ENCODE measurements at regions not wholly inside any gene's neighbourhood (a gene's known extent, or its start where the extent isn't known, plus 50 kb on each side); places are given as distances from the start of the nearest gene placed in this dataset.

- DNase-seq (ENCODE audit: low spot score) (no peak), FAIRE-seq (no peak)
Measured at GRCh38 chr9:89765211-89765946, 160.6 kb downstream of the GADD45G start.

- FAIRE-seq = no peak
Measured at GRCh38 chr9:89766991-89767390, 162.2 kb downstream of the GADD45G start.

GRCh38 chr9:89768051-89768450, 163.2 kb downstream of the GADD45G start:
- FAIRE-seq = no peak
- DNase-seq (ENCODE audit: low spot score) = no peak

More at GRCh38 chr9:89766991-89767390, 162.2 kb downstream of the GADD45G start:
- no peak for DNase-seq (ENCODE audit: low spot score)

GRCh38 chr9:89768650-89769071, 163.8 kb downstream of the GADD45G start:
- FAIRE-seq (no peak), DNase-seq (ENCODE audit: low spot score) (no peak)

- no peak for FAIRE-seq
- no peak for DNase-seq (ENCODE audit: low spot score)
Measured at GRCh38 chr9:89770531-89771174, 165.8 kb downstream of the GADD45G start.

GRCh38 chr9:89771205-89771604, 166.4 kb downstream of the GADD45G start:
- DNase-seq (ENCODE audit: low spot score) = no peak
- no peak for FAIRE-seq

- FAIRE-seq = no peak
Measured at GRCh38 chr9:89773170-89773569, 168.4 kb downstream of the GADD45G start.

GRCh38 chr9:89774858-89775370, 170.1 kb downstream of the GADD45G start:
- no peak for FAIRE-seq
- DNase-seq (ENCODE audit: low spot score) = no peak

More at GRCh38 chr9:89773170-89773569, 168.4 kb downstream of the GADD45G start:
- no peak for DNase-seq (ENCODE audit: low spot score)

GRCh38 chr9:89775641-89776040, 170.8 kb downstream of the GADD45G start:
- DNase-seq (ENCODE audit: low spot score) = no peak
- FAIRE-seq = no peak

GRCh38 chr9:89776795-89777525, 172.1 kb downstream of the GADD45G start:
- FAIRE-seq = no peak
- no peak for DNase-seq (ENCODE audit: low spot score)

- FAIRE-seq (no peak), DNase-seq (ENCODE audit: low spot score) (no peak)
Measured at GRCh38 chr9:89777544-89777943, 172.7 kb downstream of the GADD45G start.

GRCh38 chr9:89778100-89779090, 173.6 kb downstream of the GADD45G start:
- no peak for FAIRE-seq
- DNase-seq (ENCODE audit: low spot score) = no peak

- FAIRE-seq (no peak), DNase-seq (ENCODE audit: low spot score) (no peak)
Measured at GRCh38 chr9:89779405-89780203, 174.8 kb downstream of the GADD45G start.

- DNase-seq (ENCODE audit: low spot score) (no peak), FAIRE-seq (no peak)
Measured at GRCh38 chr9:89780959-89781358, 176.1 kb downstream of the GADD45G start.

- DNase-seq (ENCODE audit: low spot score) (no peak), FAIRE-seq (no peak)
Measured at GRCh38 chr9:89781838-89782540, 177.2 kb downstream of the GADD45G start.

GRCh38 chr9:89786655-89787054, 181.8 kb downstream of the GADD45G start:
- FAIRE-seq (no peak), DNase-seq (ENCODE audit: low spot score) (no peak)

GRCh38 chr9:89787595-89787994, 182.8 kb downstream of the GADD45G start:
- DNase-seq (ENCODE audit: low spot score) (no peak), FAIRE-seq (no peak)

- FAIRE-seq = no peak
- no peak for DNase-seq (ENCODE audit: low spot score)
Measured at GRCh38 chr9:89788434-89788833, 183.6 kb downstream of the GADD45G start.

- no peak for FAIRE-seq
- no peak for DNase-seq (ENCODE audit: low spot score)
Measured at GRCh38 chr9:89789922-89790510, 185.2 kb downstream of the GADD45G start.

All from RCC 7860 (cell line).